Liver (tissue), 3 donors: ENCODE measurements at regions not wholly inside any gene's neighbourhood (a gene's known extent, or its start where the extent isn't known, plus 50 kb on each side); places are given as distances from the start of the nearest gene placed in this dataset.

ENCODE experiments used
- ATF3 ChIP-seq: IDR thresholded peaks from 2 replicates; pipeline ENCODE4 v1.6.1; 2016; ENCODE audit warnings: antibody characterized with exemption
- CTCF ChIP-seq: fragments of 150-350 bp; IDR thresholded peaks from 2 replicates; pipeline ENCODE4 v1.5.1; 2017; ENCODE audit warnings: improper control_type of control experiment, low read depth, low read length; ENCODE audit not compliant: missing input control
- RAD21 ChIP-seq, 2 donors: IDR thresholded peaks; 2 replicates each; pipeline ENCODE4 v1.6.1; 2016; ENCODE audit warnings: antibody characterized with exemption in 2 of 2, mild to moderate bottlenecking in 2 of 2
- REST ChIP-seq: IDR thresholded peaks from 2 replicates; pipeline ENCODE4 v1.6.1; 2016; ENCODE audit warnings: antibody characterized with exemption, mild to moderate bottlenecking
- RXRA ChIP-seq, 2 donors: IDR thresholded peaks; 2 replicates each; pipeline ENCODE4 v1.6.1; 2017 to 2018; ENCODE audit warnings: antibody characterized with exemption in 2 of 2, mild to moderate bottlenecking in 1 of 2
- SP1 ChIP-seq: IDR thresholded peaks from 2 replicates; pipeline ENCODE4 v1.6.1; 2018; ENCODE audit warnings: antibody characterized with exemption, mild to moderate bottlenecking
- TAF1 ChIP-seq: conservative IDR thresholded peaks from 2 replicates; pipeline ENCODE4 v1.6.1; 2016; ENCODE audit warnings: antibody characterized with exemption, mild to moderate bottlenecking
- YY1 ChIP-seq: IDR thresholded peaks from 2 replicates; pipeline ENCODE4 v1.6.1; 2016; ENCODE audit warnings: antibody characterized with exemption, mild to moderate bottlenecking
- donor health status: healthy.
- donor health status: healthy.

GRCh38 chr5:92908952-92909601 lies 671.9 kb downstream of the NR2F1-AS1 start:
- TF ChIP-seq CTCF: no peak
- no peak for TF ChIP-seq RXRA (IDR thresholded peaks at IDR 0.05)
- TF ChIP-seq REST: no peak
- TF ChIP-seq SP1: no peak
- TF ChIP-seq ATF3: no peak
- no peak for TF ChIP-seq TAF1
- TF ChIP-seq RAD21 (IDR thresholded peaks at IDR 0.05): no peak
- no peak for TF ChIP-seq YY1
